Ramos (cell line): ENCODE measurements at regions not wholly inside any gene's neighbourhood (a gene's known extent, or its start where the extent isn't known, plus 50 kb on each side); places are given as distances from the start of the nearest gene placed in this dataset.

Experiments used
- in situ Hi-C: fragments of 300-500 bp; cut with MboI; formaldehyde crosslinking; loops from one replicate; pipeline ENCODE4 v1.14.3; 2022; ENCODE audit warnings: low sequenced_read_pairs; ENCODE audit not compliant: unreplicated experiment

DNA sequence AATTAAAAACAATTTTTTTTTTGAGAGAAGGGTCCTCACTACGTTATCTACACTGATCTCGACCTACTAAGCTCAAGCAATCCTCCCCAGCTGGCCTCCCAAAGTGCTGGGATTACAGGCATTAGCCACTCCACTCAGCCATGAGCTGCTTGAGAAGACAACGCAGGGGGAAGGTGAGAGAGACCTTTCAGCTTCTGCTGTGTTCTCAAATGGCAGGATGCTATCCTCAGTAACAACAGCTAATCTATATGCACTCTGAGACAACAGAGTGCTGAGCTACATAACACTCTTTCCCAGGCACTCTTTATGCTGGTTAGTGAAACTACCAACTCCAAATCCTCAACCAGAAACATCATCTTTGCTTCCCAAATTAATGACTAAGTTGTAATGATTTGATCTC lies 526.1 kb downstream of the CCER1 start:
- in situ Hi-C loops, result no loop called here

- in situ Hi-C loops, result no loop called here
These were observed 526.5 kb downstream of the CCER1 start for GRCh38 chr12:90428465-90428864.

GRCh38 chr12:90423965-90424364 lies 531.0 kb downstream of the CCER1 start:
- in situ Hi-C loops, result no loop called here

DNA sequence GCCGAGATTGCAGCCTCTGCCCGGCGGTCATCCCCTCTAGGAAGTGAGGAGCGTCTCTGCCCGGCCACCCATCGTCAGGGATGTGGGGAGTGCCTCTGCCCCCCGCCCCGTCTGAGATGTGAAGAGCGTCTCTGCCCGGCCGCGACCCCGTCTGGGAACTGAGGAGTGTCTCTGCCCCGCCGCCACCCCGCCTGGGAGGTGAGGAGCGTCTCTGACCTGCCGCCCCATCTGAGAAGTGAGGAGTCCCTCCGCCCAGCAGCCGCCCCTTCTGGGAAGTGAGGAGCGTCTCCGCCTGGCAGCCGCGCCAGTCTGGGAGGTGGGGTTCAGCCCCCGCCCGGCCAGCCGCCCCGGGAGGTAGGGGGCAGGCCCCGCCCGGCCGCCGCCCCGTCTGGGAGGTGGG lies 544.0 kb downstream of the CCER1 start:
- in situ Hi-C loops, result no loop called here

DNA sequence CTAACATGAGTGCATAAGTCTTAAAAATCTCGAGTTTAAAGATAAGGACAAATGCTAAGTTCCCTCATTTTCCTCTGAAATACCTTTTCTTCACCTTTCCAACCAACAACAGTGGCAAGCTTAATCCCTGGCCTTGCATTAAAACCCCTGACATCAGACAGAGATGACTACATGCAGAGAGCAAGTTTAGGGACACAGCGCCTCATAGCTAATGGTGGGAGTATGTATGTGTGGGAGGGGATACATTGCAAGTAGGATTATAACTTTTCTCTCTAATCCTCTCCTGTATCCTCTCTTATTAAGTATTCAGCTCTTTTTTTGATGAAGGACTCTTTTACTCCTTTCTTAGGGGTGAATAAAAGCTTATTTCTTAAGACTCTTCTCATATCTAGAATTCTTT lies 547.1 kb downstream of the CCER1 start:
- in situ Hi-C loops, result no loop called here

DNA sequence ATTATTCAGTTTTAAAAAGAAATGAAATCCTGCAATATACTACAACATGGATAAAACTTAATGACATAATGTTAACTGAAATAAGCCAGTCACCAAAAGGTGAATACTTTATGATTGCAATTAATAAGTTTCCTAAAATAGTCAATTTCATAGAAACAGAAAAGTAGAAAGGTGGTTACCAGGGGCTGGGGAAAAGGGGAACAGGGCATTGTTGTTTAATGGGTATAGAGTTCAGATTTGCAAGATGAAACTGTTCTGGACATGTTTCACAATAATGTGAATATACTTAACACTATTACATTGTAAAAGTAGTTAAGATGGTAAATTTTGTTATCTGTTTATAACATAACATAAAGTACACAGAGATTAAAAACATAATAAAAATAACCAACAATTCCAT lies 550.9 kb downstream of the CCER1 start:
- in situ Hi-C loops, result no loop called here

- in situ Hi-C loops, result no loop called here
These were observed 553.8 kb downstream of the CCER1 start for GRCh38 chr12:90401185-90401584.

DNA sequence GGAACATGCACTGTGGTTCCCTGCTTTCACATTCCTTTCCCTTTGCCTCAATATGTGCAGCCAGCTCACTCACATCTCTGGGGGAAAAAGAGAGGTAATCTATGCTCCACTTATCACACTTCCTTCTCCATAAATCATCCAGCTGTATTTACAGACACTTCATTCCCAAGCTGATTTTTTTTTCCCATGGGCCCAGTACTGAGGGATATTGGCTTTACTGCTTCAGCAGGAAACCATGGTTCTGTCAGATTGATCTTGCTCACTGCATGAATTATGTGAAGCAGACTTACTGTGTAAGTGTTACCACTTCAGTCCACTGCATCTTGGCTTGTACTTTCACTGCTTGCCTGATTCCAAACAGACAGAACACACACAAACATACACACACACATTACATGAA lies 555.6 kb downstream of the CCER1 start:
- in situ Hi-C loops, result no loop called here

DNA sequence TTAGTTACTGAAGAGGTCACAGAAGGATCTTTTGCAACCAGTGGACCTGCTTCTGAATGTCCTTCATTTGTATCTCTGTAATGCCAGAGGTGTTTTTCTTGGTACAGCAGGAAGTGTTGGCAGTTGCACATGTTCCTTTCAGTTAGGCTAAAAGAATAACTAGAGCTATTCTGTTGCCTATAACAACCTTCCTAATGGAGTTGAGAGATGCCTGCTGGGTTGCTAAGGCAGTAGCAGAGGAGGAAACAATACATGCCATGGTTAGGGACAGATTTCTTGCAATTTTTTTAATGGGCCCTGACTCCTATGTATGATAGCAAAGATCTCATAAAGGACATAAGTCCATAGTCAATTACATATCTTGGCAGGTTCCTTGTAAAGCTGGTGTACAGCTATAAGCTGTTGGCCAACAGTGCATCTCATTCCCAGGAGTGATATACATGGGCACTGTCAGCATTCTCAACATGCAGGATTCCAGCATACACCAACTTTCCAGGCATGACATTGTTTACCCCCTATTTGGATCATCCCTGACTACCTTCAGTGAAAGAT lies 556.6 kb downstream of the CCER1 start:
- in situ Hi-C loops, result no loop called here

- in situ Hi-C loops, result no loop called here
These were observed 558.4 kb downstream of the CCER1 start for GRCh38 chr12:90396556-90396955.

GRCh38 chr12:90393652-90394051 lies 561.3 kb downstream of the CCER1 start:
- in situ Hi-C loops, result no loop called here

DNA sequence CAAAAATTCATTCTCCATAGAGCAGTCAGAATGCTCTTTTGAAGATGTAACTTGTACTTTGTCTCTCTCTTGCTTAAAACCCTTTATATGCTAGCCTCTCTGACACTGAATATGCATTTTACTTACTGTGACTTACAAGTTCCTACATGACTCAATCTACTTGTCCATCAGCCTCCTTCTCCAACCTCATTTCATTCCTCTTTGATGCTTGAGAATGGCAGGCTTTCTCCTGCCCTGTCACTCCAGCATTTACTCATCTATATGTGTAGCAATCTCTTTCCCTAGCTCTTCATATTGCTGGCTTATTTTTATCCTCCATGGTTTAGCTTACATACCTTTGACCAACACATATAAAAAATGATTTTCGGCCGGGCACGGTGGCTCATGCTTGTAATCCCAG lies 561.9 kb downstream of the CCER1 start:
- in situ Hi-C loops, result no loop called here

- in situ Hi-C loops, result no loop called here
These were observed 564.0 kb downstream of the CCER1 start for GRCh38 chr12:90390947-90391346.

- in situ Hi-C loops, result no loop called here
These were observed 586.9 kb downstream of the CCER1 start for GRCh38 chr12:90368081-90368480.

- in situ Hi-C loops, result no loop called here
These were observed 588.7 kb downstream of the CCER1 start for GRCh38 chr12:90366286-90366685.

- in situ Hi-C loops, result no loop called here
These were observed 594.7 kb downstream of the CCER1 start for GRCh38 chr12:90360300-90360699.

GRCh38 chr12:90355711-90356355 lies 599.1 kb downstream of the CCER1 start:
- in situ Hi-C loops, result no loop called here

GRCh38 chr12:90343966-90344365 lies 611.0 kb downstream of the CCER1 start:
- in situ Hi-C loops, result no loop called here

- in situ Hi-C loops, result no loop called here
These were observed 612.9 kb downstream of the CCER1 start for GRCh38 chr12:90342081-90342480.

DNA sequence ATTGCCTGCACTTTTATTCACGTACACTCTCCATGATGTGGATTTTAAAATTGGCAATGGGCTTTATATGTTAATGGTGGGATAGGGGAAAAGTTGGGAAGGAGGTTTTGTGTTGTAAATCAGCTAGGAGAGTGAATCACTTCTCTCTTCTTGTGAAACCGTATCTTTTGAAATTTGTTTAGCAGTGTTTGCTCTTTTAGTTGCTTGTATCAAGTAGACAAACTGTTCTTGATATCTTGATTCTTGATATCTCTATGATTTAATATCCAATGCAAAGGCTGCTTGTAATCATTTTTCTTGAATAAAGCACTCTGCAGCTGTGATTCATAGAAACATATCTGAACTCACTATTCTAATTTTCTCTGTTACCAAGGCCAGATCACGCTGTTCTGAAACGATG lies 615.1 kb downstream of the CCER1 start:
- in situ Hi-C loops, result no loop called here

- in situ Hi-C loops, result no loop called here
These were observed 616.6 kb downstream of the CCER1 start for GRCh38 chr12:90338365-90338764.

DNA sequence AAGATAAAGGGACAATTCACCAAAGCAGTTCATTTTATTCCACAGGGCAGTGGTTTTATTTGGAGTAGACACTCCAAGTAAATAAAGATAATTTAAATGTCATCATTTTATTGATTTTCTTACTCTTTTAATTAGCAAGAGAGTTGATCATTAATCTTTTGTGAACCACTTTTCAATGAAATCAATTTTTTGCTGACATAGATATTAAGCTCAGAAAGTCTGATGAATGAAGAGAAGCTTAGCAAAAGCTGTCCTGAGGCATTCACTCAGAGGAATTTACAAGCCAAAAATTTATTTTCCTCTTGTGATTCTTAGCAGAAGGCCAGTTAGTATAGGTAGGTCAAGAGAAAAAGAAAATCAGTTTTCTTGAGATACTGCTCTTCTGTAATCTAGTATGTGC lies 618.0 kb downstream of the CCER1 start:
- in situ Hi-C loops, result no loop called here
